Ectodermal cell (in vitro differentiated cells): ENCODE measurements at regions not wholly inside any gene's neighbourhood (a gene's known extent, or its start where the extent isn't known, plus 50 kb on each side); places are given as distances from the start of the nearest gene placed in this dataset.

Experiments
- H3K27ac ChIP-seq: 2 replicates; pipeline ENCODE4 v1.7.0; 2013; ENCODE audit warnings: mild to moderate bottlenecking, low read depth, low read length; ENCODE audit not compliant: insufficient read depth, poor library complexity, severe bottlenecking
- H3K27me3 ChIP-seq: 2 replicates; pipeline ENCODE4 v1.7.0; 2013; ENCODE audit warnings: mild to moderate bottlenecking, low read length; ENCODE audit not compliant: insufficient read depth, control insufficient read depth, poor library complexity, severe bottlenecking
- H3K36me3 ChIP-seq: one replicate; pipeline ENCODE4 v1.7.0; 2013; ENCODE audit warnings: low read length; ENCODE audit not compliant: control insufficient read depth, insufficient read depth
- H3K4me1 ChIP-seq: one replicate; pipeline ENCODE4 v1.7.0; 2013; ENCODE audit warnings: low read length; ENCODE audit not compliant: control insufficient read depth, insufficient read depth
- H3K4me3 ChIP-seq: 2 replicates; pipeline ENCODE4 v1.7.0; 2013; ENCODE audit warnings: low read depth, low read length, control low read depth; ENCODE audit not compliant: insufficient read depth
- H3K9me3 ChIP-seq: 2 replicates; pipeline ENCODE4 v1.7.0; 2013; ENCODE audit warnings: mild to moderate bottlenecking, low read length, moderate library complexity; ENCODE audit not compliant: control insufficient read depth
- WGBS, 2 experiments: methylation state at CpG; one replicate each; pipeline ENCODE4 v1.1.7; 2013; ENCODE audit warnings: missing lambda C conversion rate in 2 of 2; 5-methylcytosine and 5-hydroxymethylcytosine counted together

- Histone ChIP-seq H3K27me3 (no peaks in the 10 kb centered on the region), H3K9me3 (no peaks in the 10 kb centered on the region), H3K4me1 (no peaks in the 10 kb centered on the region)
Measured at GRCh38 chr10:83190614-83191013, 948.7 kb upstream of the GHITM start.

GRCh38 chr10:83193026-83193425 lies 946.3 kb upstream of the GHITM start:
- WGBS, 2 experiments = 77 to 79% methylated on average over 4 of the region's 4 CpGs
- Histone ChIP-seq H3K27ac (no peak overlapping the region), H3K4me1 (no peaks in the 10 kb centered on the region)

More at GRCh38 chr10:83190614-83191013, 948.7 kb upstream of the GHITM start:
- no peak overlapping the region for H3K4me3 ChIP-seq
- no peak overlapping the region for H3K27ac ChIP-seq
- 93 to 96% methylated on average over 4 of the region's 4 CpGs for WGBS, 2 experiments
- H3K36me3 ChIP-seq = no peaks in the 10 kb centered on the region

GRCh38 chr10:83195021-83195420 lies 944.3 kb upstream of the GHITM start:
- Histone ChIP-seq H3K27me3 (no peaks in the 10 kb centered on the region), H3K4me3 (no peak overlapping the region), H3K36me3 (no peaks in the 10 kb centered on the region), H3K27ac (no peak overlapping the region), H3K9me3 (no peaks in the 10 kb centered on the region), H3K4me1 (no peaks in the 10 kb centered on the region)
- 98 to 100% methylated on average over 1 to 3 of the region's 3 CpGs for WGBS, 2 experiments

More at GRCh38 chr10:83193026-83193425, 946.3 kb upstream of the GHITM start:
- Histone ChIP-seq H3K9me3 (no peaks in the 10 kb centered on the region), H3K36me3 (no peaks in the 10 kb centered on the region), H3K4me3 (no peak overlapping the region), H3K27me3 (no peaks in the 10 kb centered on the region)

GRCh38 chr10:83199374-83199773 lies 939.9 kb upstream of the GHITM start:
- 94 to 96% methylated on average over 1 of the region's 1 CpG for WGBS, 2 experiments
- no peaks in the 10 kb centered on the region for H3K9me3 ChIP-seq

GRCh38 chr10:83205861-83206260 lies 933.4 kb upstream of the GHITM start:
- Histone ChIP-seq H3K27ac (no peak overlapping the region), H3K4me1 (peaks cover 8% of the 10 kb centered on the region), H3K4me3 (no peak overlapping the region), H3K9me3 (no peaks in the 10 kb centered on the region), H3K36me3 (no peaks in the 10 kb centered on the region), H3K27me3 (no peaks in the 10 kb centered on the region)
- WGBS, 2 experiments = 96% methylated on average over 2 of the region's 2 CpGs; no CpG with 5 or more reads in 1 of the 2 experiments

More at GRCh38 chr10:83199374-83199773, 939.9 kb upstream of the GHITM start:
- H3K4me3 ChIP-seq = no peak overlapping the region
- H3K36me3 ChIP-seq = no peaks in the 10 kb centered on the region
- H3K27ac ChIP-seq = no peak overlapping the region
- no peaks in the 10 kb centered on the region for H3K4me1 ChIP-seq
- H3K27me3 ChIP-seq = no peaks in the 10 kb centered on the region

- Histone ChIP-seq H3K9me3 (no peaks in the 10 kb centered on the region), H3K36me3 (no peaks in the 10 kb centered on the region), H3K27ac (no peak overlapping the region), H3K4me3 (no peak overlapping the region), H3K27me3 (no peaks in the 10 kb centered on the region), H3K4me1 (peaks cover 8% of the 10 kb centered on the region)
- 91 to 97% methylated on average over 3 of the region's 3 CpGs for WGBS, 2 experiments
Measured at GRCh38 chr10:83212632-83213334, 926.5 kb upstream of the GHITM start.

- 95 to 96% methylated on average over 5 of the region's 5 CpGs for WGBS, 2 experiments
Measured at GRCh38 chr10:83214136-83214535, 925.2 kb upstream of the GHITM start.

GRCh38 chr10:83218205-83218604 lies 921.1 kb upstream of the GHITM start:
- Histone ChIP-seq H3K9me3 (no peaks in the 10 kb centered on the region), H3K4me1 (no peaks in the 10 kb centered on the region), H3K27ac (no peak overlapping the region), H3K4me3 (no peak overlapping the region), H3K36me3 (no peaks in the 10 kb centered on the region), H3K27me3 (no peaks in the 10 kb centered on the region)
- 82 to 85% methylated on average over 5 of the region's 5 CpGs for WGBS, 2 experiments

More at GRCh38 chr10:83214136-83214535, 925.2 kb upstream of the GHITM start:
- Histone ChIP-seq H3K4me1 (peaks cover 8% of the 10 kb centered on the region), H3K27me3 (no peaks in the 10 kb centered on the region), H3K27ac (no peak overlapping the region), H3K36me3 (no peaks in the 10 kb centered on the region), H3K9me3 (no peaks in the 10 kb centered on the region), H3K4me3 (no peak overlapping the region)

- WGBS, 2 experiments = 92 to 99% methylated on average over 6 of the region's 6 CpGs
- Histone ChIP-seq H3K4me3 (no peak overlapping the region), H3K4me1 (no peaks in the 10 kb centered on the region), H3K36me3 (no peaks in the 10 kb centered on the region), H3K9me3 (no peaks in the 10 kb centered on the region), H3K27ac (no peak overlapping the region), H3K27me3 (no peaks in the 10 kb centered on the region)
Measured at GRCh38 chr10:83222300-83222699, 917.0 kb upstream of the GHITM start.

- H3K36me3 ChIP-seq = no peaks in the 10 kb centered on the region
- H3K4me1 ChIP-seq = no peaks in the 10 kb centered on the region
- H3K9me3 ChIP-seq = no peaks in the 10 kb centered on the region
- no peaks in the 10 kb centered on the region for H3K27me3 ChIP-seq
- H3K27ac ChIP-seq = no peak overlapping the region
- 85 to 90% methylated on average over 25 of the region's 25 CpGs for WGBS, 2 experiments
- no peak overlapping the region for H3K4me3 ChIP-seq
Measured at GRCh38 chr10:83222832-83223742, 916.2 kb upstream of the GHITM start.
